ENCODE measurements at regions not wholly inside any gene's neighbourhood (a gene's known extent, or its start where the extent isn't known, plus 50 kb on each side); places are given as distances from the start of the nearest gene placed in this dataset.
"Not testable (repeated sequence)": the region's sequence is repeated elsewhere in the genome, so short reads cannot be mapped to it uniquely, and the experiment has no call there.

DNA sequence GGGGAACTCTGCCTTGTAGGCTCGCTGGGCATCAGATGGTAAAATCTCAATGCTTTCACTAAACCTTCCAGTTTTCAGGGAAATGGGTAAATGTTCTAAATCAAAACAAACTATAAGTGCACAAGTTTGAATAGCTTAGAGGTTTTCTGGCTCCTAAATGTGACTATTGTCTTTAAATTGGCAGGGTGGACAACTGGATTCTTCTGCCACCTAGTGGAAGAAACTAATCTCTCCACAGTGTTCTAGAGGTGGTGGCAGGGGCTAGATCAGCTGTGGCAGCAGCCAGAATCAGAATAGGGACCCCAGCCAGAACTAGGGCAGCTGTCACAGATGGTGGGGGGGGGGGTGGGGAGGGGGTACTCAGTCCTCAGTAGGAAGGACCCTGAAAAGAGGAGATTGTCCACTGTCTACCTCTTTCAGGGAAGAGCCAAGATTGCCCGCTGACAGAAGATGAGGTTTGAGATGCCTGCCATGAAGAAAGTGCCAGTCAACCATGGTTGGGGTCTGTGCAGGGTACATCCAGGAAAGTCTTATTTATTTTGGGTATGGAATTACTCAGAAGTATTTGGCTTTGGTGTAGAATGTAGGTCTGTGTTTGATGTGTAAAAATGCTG is 201.4 kb downstream of the CCNG2 start:
- H3K4me3 ChIP-seq: no peak overlapping the region
- no peak overlapping the region for H2AFZ ChIP-seq
- no peak overlapping the region for H3K27ac ChIP-seq (ENCODE audit: low read depth)
- H3K27me3 ChIP-seq (ENCODE audit: insufficient read depth): no peaks in the 10 kb centered on the region
- H3K79me2 ChIP-seq (replicated peaks; ENCODE audit: insufficient read depth): no peaks in the 10 kb centered on the region
- DNase-seq (ENCODE audit: low spot score) (peak; percentile 73), ATAC-seq (peak; percentile 79)
- H3K9me2 ChIP-seq (ENCODE audit: insufficient read depth): no peaks in the 10 kb centered on the region
- no peaks in the 10 kb centered on the region for H3K4me1 ChIP-seq (ENCODE audit: insufficient read depth)
- Mint-ChIP-seq H3K27me3 (ENCODE audit: insufficient read depth, low read depth, poor library complexity) (peaks cover 2% of the 10 kb centered on the region), H3K9me3 (no peaks in the 10 kb centered on the region), H3K4me3 (no peak overlapping the region), H3K36me3 (ENCODE audit: low read depth) (no peaks in the 10 kb centered on the region), H3K4me1 (peaks cover 7% of the 10 kb centered on the region; the same call in 2 of the 3 replicates), H3K27ac (no peak overlapping the region)
- H3F3A ChIP-seq (replicated peaks; ENCODE audit: low read depth): no peaks in the 10 kb centered on the region
- no peak for TF ChIP-seq CREB1 (CRISPR knock-in tag; IDR thresholded peaks at IDR 0.05; ENCODE audit: low read depth)
- TF ChIP-seq, protein P1, sequence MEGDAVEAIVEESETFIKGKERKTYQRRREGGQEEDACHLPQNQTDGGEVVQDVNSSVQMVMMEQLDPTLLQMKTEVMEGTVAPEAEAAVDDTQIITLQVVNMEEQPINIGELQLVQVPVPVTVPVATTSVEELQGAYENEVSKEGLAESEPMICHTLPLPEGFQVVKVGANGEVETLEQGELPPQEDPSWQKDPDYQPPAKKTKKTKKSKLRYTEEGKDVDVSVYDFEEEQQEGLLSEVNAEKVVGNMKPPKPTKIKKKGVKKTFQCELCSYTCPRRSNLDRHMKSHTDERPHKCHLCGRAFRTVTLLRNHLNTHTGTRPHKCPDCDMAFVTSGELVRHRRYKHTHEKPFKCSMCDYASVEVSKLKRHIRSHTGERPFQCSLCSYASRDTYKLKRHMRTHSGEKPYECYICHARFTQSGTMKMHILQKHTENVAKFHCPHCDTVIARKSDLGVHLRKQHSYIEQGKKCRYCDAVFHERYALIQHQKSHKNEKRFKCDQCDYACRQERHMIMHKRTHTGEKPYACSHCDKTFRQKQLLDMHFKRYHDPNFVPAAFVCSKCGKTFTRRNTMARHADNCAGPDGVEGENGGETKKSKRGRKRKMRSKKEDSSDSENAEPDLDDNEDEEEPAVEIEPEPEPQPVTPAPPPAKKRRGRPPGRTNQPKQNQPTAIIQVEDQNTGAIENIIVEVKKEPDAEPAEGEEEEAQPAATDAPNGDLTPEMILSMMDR (conservative IDR thresholded peaks at IDR 0.05; ENCODE audit: low read depth in 2 of 2): peak; percentile 73 to 78
- H3K36me3 ChIP-seq (ENCODE audit: insufficient read depth): no peaks in the 10 kb centered on the region
- no peaks in the 10 kb centered on the region for H4K20me1 ChIP-seq (replicated peaks; ENCODE audit: insufficient read depth)
- no peak overlapping the region for H3K4me2 ChIP-seq

DNA sequence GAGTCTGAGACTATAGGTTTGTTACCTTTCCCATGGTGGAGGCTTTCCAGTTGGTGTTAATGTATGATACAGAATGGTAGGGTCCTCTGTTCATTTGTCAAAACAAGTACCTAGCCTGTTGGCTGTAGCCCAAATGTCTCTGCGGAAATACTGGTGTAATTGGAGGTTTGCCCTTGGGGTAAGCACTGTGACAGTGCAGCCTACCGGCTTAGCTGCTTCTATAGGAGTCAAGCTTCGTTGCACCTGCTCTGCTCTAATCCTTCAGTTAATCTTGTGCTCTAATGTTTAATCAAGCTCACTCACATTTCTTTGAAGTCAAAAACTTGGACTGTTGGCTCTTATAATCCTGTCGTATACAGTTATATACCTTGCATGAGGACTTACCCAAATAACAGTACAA is 203.4 kb downstream of the CCNG2 start:
- Histone ChIP-seq H3F3A (replicated peaks; ENCODE audit: low read depth) (no peaks in the 10 kb centered on the region), H3K27ac (ENCODE audit: low read depth) (no peak overlapping the region), H3K79me2 (replicated peaks; ENCODE audit: insufficient read depth) (no peaks in the 10 kb centered on the region), H4K20me1 (replicated peaks; ENCODE audit: insufficient read depth) (no peaks in the 10 kb centered on the region), H3K4me1 (ENCODE audit: insufficient read depth) (no peaks in the 10 kb centered on the region), H3K4me3 (no peak overlapping the region), H2AFZ (no peak overlapping the region), H3K36me3 (ENCODE audit: insufficient read depth) (no peaks in the 10 kb centered on the region), H3K27me3 (ENCODE audit: insufficient read depth) (no peaks in the 10 kb centered on the region), H3K9me2 (ENCODE audit: insufficient read depth) (no peaks in the 10 kb centered on the region), H3K4me2 (no peak overlapping the region)
- Mint-ChIP-seq H3K4me3 (no peak overlapping the region), H3K27ac (no peak overlapping the region), H3K9me3 (no peaks in the 10 kb centered on the region), H3K4me1 (peaks cover 7% of the 10 kb centered on the region; the same call in 2 of the 3 replicates), H3K27me3 (ENCODE audit: insufficient read depth, low read depth, poor library complexity) (peaks cover 2% of the 10 kb centered on the region), H3K36me3 (ENCODE audit: low read depth) (no peaks in the 10 kb centered on the region)
- DNase-seq (ENCODE audit: low spot score) (no peak), ATAC-seq (no peak)
- no peak for TF ChIP-seq REST (IDR thresholded peaks at IDR 0.05; ENCODE audit: unreplicated experiment)

DNA sequence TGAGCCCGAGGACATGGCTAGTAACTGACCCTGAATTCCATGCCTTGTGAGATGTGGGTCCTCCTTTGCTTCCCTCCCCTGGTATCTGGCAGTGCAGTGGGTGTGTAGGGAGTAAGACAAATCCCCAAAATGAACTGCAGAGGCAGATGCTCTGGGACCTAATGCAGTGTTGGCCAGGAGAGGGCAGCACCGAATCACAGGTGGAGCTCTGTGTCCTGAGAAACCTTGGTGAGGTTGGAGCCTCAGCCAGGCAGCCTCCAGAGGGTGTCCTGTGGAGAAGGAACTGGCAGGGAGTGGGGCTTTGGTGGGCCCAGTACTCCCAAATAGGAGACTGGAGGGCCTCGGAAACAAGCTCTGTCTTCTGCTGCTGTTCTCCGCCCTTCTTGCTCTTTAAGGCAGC is 209.9 kb downstream of the CCNG2 start:
- ATAC-seq: peak; percentile 100
- TF ChIP-seq, protein P1 (conservative IDR thresholded peaks at IDR 0.05; ENCODE audit: low read depth in 2 of 2): peak; percentile 22 to 53; a peak in 3 of 4 replicates
- not testable (repeated sequence) for H3K9me2 ChIP-seq (ENCODE audit: insufficient read depth)

More for the DNA sequence above, 209.9 kb downstream of the CCNG2 start:
- not testable (repeated sequence) for H2AFZ ChIP-seq; H3K4me1 ChIP-seq (ENCODE audit: insufficient read depth); H3K27me3 ChIP-seq (ENCODE audit: insufficient read depth); H3K9me3 Mint-ChIP-seq; DNase-seq (ENCODE audit: low spot score); H4K20me1 ChIP-seq (replicated peaks; ENCODE audit: insufficient read depth); H3K27ac Mint-ChIP-seq; H3K4me3 ChIP-seq; H3F3A ChIP-seq (replicated peaks; ENCODE audit: low read depth); H3K27me3 Mint-ChIP-seq (ENCODE audit: insufficient read depth, low read depth, poor library complexity); H3K36me3 ChIP-seq (ENCODE audit: insufficient read depth); H3K79me2 ChIP-seq (replicated peaks; ENCODE audit: insufficient read depth); H3K36me3 Mint-ChIP-seq (ENCODE audit: low read depth); H3K4me3 Mint-ChIP-seq; H3K27ac ChIP-seq (ENCODE audit: low read depth); H3K4me2 ChIP-seq; H3K4me1 Mint-ChIP-seq
